AG08396 (cell line): ENCODE measurements at regions not wholly inside any gene's neighbourhood (a gene's known extent, or its start where the extent isn't known, plus 50 kb on each side); places are given as distances from the start of the nearest gene placed in this dataset.

Source experiments
- DNase-seq: peaks from one replicate; pipeline ENCODE4 v3.0.0; 2012; ENCODE audit warnings: low spot score, mixed read lengths

DNA sequence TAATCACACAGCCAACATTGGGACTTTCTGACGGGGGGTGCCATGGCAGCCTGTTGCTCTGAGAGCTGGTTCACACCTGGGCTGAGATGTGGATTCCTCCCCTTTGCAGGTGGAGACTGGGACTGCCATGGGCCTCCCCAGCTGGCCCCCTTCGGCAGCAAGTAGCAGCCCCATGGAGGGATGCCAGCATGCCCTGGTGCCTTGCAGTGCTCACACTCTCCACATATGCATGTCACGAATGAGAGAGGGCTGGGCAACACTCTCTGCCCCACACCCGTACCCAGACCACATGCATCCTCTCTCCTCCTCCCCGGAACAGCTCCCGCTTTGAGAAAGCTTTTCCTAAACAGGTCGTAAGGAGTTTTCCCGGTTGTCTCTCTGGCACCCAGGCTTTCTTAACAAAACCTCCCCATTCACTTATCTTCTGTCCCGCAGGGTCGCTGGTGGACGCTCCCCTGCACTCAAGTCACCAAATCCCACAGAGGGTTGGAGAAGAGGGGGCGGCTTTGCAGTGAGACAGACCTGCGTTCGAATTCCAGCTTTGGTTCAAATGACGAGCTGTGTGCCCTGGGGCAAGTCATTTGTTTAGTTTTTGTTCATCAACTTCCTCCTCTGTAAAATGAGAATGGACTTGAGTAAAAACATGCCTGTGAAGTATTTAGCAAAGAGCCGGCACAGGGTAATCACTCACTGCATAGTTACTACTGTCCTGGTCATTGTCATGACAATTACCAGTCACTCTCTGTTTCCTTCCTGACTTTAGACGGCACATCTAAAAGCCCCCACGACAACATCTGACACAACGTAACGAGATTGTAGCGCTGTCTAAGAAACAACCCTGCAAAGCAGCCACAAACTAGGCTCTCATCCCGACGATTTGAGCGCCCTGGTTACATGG lies 231.3 kb upstream of the B3GAT1 start:
- DNase-seq: no peak

DNA sequence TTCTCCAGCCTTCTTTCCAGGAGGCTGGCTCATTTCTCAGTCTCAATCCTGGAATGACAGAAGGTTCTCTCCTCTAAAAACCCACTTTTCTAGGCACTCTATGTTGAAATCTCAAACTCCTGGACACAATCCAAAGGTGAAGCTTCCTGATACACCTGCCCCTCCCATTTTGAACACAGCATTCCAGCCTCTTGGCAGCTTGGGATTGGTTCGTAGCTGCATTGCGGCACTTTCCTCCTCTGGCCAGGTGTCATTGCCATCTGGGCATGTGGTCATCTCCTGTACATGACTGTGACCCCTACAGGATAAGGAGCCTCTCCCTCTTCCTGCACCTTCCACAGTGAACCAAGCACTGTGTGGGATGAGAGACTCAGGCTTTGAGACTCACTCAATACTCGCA lies 230.2 kb upstream of the B3GAT1 start:
- no peak for DNase-seq

DNA sequence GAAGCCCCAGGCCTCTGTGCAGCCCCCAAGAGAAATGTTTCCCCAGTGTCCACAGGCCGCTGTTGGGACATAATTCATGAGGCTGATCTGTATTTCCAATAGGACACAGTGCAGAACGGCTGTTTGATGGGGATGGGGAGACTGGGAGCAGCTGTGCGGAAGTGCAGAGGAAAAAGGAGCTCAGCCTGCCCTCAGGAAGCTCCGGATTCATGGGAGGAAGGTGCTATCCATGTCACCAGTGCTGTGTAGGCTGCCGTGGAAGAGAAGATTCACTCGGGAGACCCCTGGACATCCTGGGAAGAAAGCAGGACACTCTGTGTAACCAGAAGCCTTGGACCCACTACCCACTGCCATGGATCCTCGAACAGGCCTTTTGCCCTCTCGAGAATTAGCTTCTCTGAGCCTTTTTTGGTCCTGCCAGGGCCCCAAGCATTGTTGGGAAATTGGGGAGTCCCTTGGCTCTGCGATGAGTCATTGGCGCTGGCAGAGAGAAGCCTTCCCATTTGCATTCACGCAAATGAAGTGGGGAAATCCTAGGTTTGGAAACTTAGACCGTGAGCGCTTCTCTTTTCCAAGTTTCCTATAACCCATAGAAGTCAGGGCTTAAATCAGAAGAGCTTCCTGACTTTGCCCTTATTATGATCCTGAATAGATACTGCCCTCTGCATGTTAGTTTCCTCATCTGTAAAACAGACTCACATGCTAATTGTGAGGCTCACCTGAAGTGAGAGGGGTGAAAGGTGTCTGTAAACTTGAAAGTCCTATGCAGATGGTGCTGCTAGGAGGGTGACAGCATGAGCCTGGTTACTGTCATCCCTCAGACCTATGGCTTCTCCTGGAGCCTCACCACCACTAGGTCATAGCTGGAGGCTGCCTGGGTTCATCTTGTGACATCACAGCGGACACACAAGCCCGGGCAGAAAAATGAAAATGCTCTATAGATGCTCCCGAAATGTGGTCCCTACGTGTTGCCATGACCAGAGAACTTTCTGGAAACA lies 229.2 kb upstream of the B3GAT1 start:
- no peak for DNase-seq

DNA sequence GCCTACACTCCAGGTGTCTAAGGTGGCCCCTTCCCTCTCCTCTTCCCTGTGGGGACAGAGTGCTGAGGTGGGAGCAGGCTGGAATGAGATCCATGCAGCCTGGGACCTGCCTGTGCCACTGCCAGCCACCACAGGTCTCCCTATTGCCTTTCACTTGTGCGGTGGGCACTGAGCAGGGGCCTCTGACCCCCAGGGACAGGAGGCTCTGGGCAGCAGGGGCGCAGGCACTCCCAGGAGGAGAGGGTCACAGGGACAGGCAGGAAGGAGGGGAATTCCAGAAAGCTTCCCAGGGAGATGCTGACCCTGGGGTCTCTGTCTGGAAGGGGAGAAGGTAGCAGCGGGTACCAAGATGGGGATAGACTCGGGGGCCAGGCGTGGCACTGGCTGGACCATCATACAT lies 228.5 kb upstream of the B3GAT1 start:
- DNase-seq: no peak

DNA sequence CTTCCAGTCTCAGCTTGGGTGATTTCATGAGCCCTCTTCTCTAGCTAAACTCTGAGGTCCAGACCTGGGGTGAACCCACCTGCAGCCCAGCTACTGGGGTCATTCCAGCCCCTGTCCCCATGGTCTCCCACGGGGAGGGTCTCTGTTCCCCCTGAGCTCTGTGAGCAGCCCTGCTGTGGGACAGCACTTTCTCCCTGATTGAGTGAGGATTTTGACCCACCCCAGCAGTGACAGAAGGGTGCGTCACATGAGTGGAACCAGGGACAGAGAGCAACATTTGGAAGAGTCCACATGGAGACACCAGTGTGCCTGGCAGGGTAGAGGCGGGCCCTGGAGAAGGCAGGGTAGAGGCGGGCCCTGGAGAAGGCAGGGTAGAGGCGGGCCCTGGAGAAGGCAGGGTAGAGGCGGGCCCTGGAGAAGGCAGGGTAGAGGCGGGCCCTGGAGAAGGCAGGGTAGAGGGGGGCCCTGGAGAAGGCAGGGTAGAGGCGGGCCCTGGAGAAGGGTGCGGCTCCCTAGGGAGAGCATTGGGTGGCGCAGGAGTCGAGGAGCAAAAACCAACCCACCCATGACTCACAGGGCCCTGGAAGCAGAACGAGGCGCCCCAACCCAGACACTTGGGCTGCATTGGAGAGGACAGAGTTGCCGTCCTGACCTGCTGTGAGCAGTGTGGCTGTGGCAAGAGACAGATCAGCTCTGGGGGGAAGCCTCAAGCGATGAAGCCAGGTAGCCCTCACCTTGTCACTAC lies 227.7 kb upstream of the B3GAT1 start:
- no peak for DNase-seq

DNA sequence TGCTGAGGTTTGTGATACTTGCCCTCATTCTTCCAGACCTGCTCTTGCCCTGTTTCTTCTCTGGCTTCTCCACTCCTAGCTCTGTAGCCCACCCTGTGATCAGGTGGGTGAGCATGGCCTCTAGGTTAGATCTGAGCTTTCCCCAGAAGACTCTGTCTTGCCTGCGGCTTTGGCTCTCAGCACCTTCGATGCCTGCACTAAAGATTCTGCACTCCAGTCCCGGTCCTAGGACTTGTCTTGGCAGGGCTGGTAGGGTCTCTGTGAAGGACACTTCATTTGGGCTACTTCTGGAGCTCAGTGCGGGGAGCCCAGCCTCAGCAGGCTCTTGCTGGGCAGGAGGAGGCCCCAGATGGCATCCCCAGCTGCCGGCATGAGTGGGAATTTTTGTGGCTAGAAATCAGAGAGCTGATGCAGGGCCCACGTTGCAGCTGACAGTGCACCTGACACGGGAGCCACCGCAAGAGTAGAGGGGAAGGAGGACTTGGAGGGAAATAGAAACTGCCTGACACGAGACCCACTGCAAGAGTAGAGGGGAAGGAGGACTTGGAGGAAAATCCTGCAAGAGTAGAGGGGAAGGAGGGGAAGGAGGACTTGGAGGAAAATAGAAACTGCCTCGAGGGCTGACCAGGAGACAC lies 226.9 kb upstream of the B3GAT1 start:
- no peak for DNase-seq

DNA sequence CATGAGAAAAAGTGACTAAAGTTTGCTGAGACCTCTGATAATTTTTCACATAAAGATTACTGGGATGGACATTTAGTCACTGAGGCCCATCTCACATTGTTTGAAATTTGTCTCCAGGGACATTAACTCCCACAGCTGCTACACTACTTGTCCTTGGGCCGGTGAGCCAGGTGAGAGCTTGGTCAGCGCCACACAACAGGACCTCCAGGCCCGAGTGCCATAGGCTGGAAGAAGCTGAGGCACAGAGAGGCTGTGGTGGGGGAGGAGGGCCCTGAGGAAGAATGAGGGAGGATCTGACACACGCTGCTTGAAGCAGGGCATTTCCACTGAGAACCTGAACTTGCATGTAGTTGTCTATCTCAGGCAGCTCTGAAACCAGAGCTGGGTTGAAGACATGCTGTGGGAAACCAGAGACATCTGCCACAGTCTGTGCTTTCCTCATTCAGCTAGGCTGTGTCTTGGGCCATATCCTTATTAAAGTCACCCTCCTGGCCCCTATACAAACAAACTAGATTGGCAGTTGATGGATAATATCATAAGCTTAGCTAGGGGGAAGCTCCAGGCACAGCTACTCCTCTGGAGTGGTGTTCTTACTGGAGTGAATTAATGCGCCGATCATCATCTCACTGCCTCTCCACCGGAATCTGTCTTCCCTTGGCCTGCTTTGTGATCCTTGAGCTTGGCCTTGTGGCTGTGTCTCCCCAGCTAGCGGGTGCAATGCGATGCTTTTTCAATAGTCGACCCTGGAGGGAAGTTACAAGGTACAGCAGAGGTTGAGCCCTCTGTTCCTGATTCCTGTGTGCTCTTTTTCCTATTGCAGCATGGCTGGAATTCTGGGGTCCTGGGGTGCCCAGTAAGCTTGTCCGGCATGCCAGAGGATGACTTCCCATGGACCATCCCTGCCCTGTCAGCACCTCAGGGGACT lies 225.3 kb upstream of the B3GAT1 start:
- DNase-seq: no peak

DNA sequence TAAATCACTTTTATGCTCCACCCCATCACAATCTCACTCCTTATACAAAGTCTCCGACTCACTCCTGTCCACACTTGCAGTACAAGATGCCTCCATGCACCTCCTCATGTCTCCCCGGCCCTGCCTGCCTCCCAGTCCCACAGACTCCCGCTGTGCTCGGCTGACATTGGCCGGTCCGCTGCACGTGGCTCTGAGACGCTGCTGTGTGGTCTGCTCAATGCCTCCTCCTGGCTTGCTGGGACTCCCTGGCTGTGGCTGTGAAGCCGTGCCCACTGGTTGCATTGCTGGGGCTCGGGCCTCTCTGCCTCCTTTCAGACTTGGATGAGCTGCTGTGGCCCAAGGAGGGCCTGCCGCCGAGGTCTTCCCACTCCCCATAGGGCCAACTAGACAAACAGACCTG lies 224.0 kb upstream of the B3GAT1 start:
- DNase-seq: no peak

DNA sequence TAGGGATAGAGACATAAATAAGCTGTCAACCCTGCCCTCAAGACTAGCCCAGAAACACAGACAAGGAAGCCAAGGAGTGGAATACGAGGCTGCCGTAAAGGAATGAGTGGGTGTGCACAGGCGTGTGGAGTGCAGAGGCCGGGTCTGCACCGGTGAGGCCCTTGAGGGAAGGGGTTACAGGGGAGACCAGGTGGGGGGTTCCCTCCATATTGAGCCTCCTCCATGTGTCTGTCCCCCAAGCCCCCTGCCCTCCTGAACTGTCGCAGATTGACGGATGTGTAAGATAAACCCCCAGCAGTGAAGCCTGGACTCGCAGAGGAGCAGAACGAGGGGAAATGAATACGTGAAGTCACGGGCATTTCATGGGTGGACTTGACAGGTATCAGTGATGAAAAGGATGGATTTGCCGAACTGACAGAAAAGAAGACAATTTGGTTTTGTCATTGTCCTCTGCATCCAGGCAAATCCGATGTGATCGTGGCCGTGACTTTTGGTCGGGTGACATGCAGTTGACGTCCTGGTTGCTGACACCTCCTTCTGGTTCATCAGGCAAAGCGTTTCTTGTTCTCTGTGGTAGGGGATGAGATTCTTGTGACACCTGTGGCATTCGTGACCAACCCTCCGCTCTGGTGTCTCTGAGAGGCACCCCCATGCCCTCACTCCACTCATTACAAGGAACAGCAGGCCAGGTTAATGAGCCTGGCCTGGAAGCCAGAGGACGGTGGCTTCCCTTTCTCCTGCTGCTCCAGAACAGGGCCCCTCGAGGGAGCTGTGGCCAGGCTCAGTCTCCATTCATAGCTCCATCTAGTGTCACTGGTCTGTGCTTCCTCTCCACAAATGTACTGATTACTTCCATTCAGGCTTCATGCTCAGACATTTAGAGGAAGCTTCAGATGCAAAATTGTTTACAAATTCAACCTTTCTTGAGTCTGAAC lies 223.1 kb upstream of the B3GAT1 start:
- DNase-seq: no peak

DNA sequence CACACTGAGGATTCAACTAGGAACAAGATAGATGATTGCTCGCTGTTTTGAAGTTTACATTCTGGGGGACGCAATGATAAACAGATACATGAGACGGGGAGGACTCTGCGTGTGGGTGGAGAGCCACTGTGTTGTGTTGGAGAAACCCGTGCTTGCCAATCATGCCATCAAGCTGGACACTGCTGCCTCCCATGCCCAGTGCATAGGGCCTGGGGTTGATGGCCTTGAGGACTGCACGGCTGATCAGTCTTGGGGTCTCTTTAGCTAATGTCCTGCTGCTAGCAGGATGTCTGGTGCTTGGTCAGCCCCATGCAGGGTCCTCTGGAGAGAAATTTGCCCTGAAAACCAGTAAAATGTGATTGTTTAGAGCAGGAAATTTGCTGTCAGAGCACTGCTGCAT lies 221.2 kb upstream of the B3GAT1 start:
- no peak for DNase-seq

DNA sequence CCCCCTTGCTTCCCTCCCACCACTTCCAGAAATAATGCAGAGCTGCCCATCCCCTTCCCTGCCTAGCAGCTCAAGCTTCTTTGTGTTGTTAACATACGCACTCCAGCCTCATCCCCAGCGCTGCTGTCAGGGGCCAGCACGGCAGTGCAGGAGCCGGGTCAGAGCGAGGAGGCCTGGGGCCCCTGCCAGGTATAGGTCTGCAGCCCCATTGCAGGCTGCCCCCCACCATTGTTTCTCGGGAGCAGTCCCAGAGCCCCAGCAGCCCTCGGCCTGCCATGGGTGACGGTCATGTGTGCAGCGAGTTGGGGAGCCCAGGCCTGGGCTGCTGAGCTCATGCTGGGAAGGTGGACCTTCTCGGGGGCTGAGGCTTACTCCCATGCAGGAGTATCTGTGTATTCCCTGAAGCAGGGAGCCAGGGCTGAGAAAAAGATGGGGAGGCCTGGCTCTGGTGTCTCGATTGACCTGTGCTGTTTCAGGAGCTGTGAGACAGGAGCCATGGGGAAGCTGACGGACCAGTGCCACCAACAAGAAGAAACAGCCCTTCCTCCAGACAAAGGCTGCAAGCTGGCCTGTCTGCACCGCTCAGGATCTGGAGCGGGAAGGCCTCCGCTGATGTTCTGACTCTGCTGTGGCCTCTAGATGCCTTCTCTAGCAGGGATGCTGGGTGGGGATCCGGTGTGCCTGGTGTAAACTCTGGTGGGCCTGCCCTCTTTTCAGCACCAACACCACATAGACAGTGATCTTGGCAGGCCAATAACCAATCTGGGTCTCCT lies 220.5 kb upstream of the B3GAT1 start:
- DNase-seq: no peak

DNA sequence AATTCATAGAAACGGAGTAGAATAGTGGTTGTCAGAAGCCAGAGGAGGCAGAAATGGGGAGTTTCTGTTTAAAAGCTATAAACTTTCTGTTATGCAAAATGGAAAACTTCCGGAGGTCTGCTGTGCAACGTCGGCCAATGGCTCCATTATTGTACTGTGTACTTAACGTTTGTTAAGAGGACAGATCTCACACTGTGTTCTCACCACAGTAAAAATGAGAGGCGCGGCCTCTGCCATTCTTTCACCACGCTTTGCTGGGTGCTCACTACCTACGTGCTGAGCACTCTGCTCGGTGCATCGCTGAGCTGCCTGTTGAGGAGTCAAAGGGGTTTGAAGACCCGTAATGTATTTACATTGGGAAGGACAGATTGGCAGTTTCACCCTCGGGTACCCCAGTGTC lies 218.8 kb upstream of the B3GAT1 start:
- no peak for DNase-seq

DNA sequence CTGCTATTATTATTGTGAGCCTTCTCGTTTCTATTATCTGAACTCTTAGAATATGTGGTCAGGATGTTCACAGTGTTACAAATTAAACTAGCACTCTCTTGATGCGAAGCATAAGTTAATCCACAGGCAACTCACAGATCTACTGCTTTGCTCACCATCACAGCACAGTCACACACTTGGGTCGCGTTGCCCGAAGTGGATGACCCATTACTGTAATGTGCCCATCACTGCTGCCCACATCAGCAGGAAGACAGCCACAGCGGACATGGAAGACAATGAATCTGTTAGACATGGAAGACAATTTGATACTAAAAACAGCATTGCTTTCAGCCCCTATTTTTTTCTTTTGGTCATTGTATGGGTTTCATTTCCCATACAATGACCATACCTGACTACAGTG lies 216.4 kb upstream of the B3GAT1 start:
- DNase-seq: no peak

DNA sequence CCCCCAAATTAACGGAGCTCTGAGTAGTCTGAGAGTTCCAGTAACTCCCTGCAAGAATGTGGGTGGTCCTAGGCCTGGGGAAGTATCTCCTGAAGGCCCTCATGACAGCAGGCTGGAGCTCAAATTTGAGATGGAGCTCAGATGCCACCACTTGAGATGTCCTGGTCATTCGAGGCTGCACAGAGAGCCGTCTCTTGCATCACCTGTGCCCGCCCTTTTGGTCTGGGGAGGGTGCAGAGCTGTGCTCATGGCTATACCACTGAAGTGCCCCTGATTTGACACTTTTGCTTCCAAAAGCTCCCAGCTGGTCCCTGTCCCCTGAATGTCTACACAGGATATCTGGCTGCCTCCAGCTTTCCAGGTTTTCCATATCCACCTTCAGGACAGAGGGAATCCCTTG lies 214.0 kb upstream of the B3GAT1 start:
- no peak for DNase-seq

DNA sequence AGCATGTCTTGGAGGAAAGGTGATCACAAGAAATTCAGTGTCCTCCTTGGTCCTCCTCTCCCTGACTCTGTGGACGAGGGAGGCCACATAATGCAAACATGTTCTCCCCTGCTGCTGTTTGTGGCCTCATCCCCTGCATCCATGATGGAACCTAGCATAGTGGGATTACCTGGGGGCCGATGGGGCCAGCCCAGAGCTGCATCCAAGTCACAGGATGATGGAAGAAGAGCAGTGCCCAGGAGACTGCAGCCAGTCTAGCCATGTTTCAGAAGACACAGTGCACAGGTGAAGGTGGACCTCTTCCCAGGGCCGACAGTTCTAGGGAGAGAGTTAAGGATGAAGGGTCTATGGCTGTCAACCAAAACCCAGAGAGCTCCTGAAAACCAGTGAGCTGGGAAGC lies 213.6 kb upstream of the B3GAT1 start:
- DNase-seq: no peak

DNA sequence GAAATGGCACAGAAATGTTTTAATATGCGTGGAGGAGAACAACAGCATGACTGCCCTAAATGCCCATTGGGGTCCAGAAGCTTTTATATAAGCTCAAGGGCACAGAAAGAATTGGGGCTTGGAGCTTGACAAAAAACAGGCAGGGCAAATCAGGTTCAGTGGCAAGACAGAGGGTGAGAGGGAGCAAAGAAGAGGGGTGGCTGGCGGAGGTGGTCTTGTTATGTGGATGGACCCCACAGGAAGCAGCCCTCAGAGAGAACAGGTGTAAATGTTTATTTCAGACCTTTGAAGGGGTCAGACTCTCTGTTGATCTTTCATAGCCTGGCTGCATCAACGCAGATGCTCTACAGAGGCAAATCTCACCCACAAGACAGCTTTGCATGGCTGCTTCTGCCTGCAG lies 213.1 kb upstream of the B3GAT1 start:
- DNase-seq: no peak

DNA sequence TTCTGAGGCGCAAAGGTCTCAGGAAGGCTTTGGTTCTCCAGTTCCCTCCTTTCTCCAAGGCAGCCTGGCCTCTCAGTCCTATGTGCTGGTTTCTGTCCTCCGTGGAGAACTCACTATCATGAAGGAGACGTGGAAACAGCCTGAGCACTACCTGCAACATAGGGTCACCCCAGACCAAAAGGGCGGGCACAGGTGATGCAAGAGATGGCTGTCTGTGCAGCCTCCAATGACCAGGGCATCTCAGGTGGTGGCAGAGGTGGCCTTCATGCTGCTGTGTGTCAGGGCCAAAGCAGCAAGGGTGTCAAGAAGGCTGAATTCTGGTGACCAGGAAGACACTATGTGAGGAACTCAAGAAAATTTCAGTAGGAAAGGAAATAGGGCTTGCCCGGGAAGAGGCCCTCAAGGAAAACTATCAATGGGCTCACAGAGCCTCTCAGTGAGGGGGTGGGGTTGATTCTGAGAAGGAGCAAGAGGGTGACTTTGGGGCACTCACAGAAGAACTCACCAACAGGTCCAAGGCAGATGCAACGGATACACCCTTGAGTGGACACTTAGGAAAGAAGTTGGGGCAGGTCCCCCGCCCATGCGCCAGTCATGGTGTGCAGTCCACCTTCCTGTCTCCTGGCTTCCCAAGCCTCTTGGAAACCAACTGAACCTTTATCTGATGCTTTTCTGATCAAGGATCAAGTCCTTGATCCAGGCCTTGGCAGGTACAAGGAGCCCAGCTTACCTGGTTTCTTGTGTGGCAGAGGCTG lies 212.3 kb upstream of the B3GAT1 start:
- no peak for DNase-seq

DNA sequence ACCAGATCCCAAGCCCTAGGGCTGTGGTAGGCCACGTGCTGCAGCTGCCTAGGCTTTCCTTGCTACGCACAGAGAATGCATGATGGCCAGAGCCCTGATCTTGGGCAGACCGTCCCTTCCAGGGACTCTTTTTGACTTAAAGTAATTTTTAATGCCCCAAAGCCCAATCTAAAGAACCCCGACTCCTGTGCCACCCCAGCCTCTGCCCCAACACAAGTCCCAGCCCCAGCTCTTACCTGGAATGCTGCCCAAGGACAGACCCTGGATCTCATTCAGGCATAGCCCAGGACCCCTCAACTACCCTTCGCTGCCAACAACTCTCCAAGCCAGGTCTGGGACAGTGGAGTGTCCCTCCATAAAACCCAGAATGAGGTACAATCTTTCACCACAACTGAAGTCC lies 211.7 kb upstream of the B3GAT1 start:
- no peak for DNase-seq
